Kidney tubule cell (primary cell): ENCODE measurements at regions not wholly inside any gene's neighbourhood (a gene's known extent, or its start where the extent isn't known, plus 50 kb on each side); places are given as distances from the start of the nearest gene placed in this dataset.

ENCODE experiments used
- DNase-seq: peaks from one replicate; pipeline ENCODE4 v3.0.0-alpha.2; 2018; ENCODE audit warnings: low spot score

DNA sequence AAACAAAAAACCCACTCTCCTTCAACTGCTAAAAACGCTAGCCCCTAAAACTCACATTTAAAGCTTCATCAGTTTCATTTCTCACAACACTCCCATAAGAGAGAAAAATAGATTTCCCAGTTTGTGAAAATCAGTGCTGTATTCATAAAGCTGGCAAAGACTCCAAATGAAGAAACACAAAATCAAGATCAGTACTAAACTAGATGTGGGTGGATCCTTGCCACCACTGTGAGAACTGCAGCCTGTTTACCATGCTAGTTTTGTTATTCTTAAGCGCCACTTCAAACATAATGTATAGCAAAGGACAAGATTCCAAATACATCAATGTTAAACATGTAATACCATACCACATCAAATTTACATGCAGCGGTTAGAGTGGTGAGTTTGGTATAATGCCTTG lies 104.5 kb upstream of the CCDC150 start:
- no peak for DNase-seq

DNA sequence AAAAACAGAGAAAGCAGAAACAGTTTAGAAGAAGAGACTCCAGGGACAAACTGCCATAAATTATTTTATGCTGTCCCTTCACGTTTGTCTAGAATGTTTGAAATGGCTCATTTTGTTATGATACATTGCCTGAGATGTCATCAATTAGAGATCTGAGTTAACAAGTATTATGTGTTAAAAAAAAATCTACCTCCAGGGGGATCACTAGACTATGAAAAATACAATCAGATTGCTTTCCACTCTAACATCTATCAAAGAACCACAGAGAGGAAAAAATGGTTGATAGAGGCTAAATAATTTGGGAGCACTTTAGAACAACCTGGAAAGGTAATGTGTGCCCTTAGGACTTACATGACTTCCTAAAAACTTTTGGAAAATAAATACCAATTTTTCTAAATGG lies 103.8 kb upstream of the CCDC150 start:
- no peak for DNase-seq

DNA sequence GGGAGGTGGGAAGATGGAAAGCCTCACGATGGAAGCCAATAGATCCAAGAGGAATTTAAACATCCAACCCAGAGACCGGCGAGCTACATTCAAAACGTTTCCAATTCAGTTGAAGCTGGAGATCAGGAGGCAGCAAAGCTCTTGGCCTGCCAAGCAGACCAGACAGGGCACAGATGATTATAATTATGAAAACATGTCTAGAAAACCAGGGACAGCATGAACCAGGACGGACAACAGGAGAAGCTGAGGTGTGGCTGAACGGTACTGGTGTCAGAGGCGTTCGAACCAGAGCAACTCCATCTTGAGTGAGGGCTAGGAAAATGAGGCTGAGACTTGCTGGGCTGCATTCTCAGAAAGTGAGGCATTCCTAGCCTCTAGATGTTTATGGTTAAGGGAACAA lies 102.2 kb upstream of the CCDC150 start:
- no peak for DNase-seq

DNA sequence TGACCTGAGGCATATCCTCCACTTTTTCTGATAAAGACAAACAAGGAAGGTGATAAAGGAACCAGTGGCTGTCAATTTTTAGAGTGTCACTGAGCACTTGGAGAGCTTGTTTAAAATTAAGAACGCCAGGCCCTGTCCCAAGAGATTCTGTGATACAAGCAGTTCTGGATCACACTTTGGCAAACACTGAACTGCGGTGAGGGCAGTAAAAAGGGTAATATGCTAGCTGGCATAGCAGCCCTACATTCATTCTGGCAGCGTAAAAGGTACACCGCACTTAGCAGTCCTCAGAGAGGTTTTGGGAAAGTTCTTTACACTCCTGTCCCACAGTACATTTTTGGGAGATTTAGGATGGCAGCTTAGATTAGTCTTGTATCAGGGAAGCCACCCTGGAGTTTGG lies 101.3 kb upstream of the CCDC150 start:
- DNase-seq, result no peak

DNA sequence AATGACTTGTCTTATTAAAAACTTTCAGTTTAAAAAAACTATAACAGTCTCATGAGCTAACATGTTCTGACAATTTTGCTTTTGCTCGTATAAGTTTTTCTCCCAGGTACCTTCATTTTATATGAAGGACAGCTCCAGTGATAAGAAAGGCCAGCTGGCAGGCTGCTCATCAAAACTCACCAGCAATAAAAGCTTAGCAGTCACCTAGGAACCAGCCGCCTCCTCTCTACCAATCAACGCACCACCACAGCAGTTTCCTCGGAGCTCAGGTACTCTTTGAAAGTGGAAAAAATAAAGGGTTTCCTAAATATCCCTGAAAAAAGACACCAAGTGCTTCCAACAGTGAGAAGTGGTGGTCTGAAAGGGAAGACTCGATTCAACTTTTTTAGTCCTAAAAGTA lies 100.9 kb upstream of the CCDC150 start:
- DNase-seq, result no peak

DNA sequence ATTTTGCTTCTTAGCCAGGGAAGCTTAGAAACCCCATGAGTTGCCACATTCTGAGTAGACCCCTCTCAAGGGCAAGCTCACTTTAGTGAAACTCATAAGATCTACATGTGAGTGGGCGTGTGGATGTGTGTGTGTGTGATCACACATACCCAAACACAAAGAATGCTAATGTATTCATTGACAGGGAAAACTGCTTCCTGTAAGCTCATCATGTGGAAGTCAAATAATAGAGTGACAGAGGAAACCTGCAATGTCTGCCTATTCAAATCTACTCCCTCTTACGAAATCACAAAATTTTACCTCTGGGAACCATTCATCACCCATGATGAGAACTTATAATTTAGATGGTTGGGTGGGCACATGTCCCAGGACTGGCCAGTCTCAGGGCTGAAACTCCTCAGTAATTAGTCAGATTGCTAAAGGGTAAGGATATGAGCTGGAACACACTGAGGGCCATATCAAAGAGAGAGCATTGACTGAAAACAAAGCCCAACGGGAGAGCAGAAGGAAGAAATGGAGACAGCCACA lies 94.5 kb upstream of the CCDC150 start:
- peak; percentile 5 for DNase-seq

DNA sequence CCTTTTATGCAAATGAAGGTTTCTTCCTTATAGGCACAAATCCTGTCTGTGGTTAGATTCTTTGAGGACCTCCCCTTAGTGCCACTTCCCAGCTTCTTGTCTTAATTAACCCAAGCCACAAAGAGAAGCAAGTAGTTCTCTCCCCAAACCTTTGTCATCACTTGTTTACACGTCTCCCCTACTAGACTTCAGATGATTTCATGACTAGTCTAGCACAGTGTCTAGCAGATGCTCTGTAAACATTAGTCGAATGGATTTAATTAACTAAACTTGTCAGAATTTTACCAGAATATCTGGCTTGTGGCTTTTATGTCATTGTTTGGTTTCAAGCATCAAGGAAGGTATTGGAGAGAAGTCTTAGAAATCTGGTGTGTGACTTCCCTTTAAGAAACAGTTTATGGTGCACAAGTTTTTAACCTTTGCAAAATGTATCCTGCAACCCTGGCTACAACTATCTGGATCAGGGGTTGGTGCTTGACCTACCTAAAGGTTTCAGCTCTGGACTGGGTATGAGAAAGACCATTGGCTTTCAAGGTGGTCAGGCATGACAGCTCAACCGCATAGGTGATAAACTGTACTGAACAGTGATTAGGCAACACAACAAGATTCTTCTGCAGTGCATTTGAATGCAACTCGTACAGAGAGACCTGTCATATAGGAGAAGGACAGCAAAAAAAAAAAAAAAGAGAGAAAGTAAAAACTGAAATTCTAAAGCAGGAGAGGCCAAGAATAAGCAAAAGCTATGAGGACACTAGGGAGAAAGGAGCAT lies 93.2 kb upstream of the CCDC150 start:
- peak; percentile 36 for DNase-seq

DNA sequence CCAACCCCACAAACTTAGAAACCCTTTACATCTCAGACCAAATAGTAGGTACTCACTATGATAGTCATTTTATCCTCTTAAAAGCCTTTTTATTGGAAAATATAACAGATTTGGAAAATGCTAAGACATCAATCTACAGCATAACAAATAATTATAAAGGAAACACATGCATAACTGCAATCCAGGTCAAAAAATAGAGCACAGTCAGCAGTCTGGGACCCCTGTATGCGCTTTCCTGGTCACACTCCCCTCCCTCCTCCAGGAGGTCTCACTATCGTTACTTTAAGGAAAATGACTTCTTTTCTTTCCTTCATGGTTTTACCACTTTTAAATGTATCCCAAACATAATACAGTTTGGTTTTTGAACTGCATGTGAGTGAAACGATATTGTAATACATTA lies 90.5 kb upstream of the CCDC150 start:
- DNase-seq, result no peak

DNA sequence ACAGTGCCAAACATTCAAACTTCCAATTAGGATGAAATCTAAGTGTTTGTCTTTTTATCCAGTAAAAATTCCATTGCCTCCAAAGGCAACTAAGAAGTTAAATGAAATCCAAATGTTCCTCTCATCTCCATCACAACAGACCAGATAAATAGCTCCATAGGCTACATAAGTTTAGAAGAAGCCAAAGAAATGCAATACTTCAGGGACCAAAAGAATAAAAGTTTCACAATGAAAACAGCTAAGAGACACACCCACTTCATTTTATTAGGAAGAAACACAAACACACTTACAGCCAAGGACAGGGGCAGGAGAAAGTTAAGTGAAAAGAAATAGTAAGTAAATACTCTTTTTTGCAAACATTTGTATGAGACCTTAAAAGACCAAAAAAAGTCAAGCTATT lies 88.5 kb upstream of the CCDC150 start:
- no peak for DNase-seq

DNA sequence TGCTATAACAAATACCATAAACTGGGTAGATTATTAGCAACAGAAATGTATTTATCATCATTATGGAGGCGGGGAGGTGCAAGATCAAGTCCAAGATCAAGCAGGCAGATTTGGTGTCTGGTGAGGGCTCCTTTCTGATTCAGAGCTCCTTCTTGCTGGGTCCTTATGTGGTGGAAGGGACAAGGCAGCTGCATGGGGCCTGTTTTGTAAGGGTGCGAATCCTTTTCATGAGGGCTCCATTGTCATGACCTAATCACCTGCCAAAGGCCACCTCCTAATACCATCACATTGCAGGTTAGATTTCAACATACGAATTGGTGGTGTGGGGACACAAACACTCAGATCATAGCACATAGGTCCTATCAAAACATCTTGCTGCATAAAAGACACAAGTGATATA lies 84.4 kb upstream of the CCDC150 start:
- no peak for DNase-seq

DNA sequence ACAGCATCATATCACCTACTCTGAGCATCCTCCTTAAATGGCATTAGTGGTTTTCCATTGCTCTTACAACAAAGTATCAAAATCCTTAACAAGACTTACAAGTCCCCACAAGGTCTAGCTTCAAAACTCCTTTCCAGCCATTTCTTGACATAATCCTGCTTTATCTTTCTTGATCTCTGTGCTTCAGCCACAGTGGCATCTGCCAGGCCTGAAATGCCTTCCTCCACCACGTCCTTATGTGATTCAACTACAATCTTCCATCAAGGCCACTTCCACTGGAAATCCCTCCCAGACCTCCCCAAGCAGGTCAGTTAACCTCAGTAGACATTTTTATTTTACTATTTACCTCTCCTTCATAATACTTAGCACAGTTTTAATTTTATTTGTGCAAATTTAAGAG lies 83.8 kb upstream of the CCDC150 start:
- no peak for DNase-seq

DNA sequence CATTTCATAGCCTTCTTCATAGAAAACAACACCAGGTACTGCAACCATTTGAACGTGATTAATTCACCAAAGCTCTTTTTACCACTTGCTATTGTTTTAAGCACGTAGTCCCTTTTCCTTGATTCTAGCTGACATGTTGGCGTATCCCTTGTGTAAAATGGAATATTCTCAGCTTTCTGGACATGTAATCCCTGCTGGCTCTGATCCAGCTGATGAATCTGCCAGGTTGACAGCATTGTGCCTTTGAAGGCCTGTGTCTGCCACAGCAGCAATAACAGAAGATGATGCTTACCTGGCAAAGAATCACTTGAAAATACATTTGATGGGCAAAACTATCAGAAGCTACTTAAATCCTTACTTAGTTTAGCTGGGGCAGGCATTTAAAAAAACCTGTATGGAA lies 81.0 kb upstream of the CCDC150 start:
- no peak for DNase-seq

DNA sequence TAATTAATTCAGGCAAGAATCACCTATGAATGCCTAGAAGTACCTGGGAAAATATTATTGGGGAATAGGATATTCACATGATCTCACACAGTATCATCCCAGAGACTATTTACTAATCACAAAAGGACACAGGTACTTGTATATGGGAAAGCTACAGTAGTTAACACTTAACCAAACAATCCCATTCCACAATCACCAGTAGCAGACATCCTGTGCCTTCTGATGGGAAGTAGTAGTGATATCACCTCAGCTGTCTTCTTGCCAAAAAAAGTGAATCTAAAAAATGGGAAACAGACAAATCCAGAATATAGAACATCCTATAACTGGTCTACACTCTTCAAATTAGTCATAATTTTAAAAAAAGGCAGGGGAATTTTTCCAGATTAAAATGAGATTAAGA lies 75.6 kb upstream of the CCDC150 start:
- no peak for DNase-seq

DNA sequence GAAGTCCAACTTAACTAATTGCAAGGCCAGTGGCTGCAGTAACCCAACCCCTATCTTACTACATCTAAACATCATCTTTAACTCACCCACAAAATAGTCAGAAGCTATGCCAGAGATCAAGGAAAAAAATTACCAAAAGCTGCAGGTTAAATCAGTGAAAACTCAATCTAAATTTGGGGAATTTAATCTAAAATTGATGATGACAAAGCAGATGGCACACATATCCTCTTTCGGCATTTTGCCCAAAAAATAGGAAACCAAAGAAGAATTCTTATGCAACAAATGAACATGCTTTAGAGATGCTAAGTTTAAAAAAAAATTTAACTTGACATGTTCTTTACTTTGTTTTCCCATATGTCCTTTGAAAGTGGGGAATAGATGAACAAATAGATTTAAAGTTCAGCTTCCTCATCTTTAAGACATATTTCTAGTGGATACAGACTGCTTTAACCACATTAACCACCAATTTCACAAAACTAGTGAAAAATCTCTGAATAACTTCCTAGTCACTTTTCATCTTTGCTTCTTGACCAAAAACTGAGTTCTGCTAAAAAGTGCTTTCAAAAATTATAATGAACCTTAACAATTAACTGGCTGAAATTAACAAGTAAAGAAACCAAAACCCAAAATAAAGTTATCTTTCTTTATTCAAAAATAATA lies 74.3 kb upstream of the CCDC150 start:
- DNase-seq, result no peak

DNA sequence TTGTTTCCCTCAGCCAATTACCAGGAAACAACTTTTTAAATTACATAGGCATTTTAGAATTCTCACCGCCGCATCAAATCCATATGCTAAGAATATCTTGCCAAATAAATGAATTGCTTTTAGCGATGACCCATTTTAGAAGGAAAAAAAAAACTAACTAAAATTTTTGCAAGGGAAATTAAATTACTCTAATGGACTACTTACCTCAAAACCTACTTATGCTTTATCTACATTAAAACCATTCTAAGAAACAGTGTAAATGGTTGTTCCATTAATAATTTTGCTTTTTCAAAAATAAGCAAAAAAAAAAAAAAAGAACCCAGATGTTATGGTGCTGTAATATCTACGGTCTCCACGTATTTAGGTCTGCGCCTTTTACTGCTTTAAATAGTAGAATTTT lies 73.5 kb upstream of the CCDC150 start:
- DNase-seq, result no peak

DNA sequence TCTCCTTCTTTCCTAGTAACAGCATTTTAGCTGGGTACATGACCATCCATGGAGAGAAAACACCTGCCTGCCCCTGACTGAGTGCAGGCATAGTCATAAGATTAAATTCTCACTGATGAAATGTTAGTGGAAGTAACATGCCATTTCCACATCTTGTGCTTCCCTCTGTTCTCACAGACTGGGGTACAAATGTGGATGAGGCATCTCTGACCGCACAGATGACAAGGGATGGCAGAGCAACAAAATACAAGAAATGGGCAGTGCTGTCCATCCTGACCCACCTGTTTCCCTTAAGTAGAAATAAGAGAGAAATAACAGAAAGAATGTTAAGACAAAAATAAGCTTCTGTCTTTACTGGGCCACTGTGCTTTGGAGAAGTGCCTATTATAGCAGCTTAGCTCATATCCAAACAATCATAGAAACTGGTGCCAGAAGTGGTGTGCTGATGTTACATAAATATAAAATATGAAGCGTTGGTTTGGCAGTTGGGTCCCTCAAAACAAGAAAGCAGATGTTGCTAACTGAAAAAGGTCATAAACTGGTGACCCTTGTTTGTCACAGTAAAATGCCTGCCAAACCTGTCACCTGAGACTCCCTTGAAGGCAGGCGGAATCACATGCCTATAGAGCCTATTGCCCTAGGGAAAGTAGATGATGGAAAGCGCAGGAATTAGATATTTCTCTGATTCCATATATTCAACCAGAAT lies 72.4 kb upstream of the CCDC150 start:
- DNase-seq, result no peak

DNA sequence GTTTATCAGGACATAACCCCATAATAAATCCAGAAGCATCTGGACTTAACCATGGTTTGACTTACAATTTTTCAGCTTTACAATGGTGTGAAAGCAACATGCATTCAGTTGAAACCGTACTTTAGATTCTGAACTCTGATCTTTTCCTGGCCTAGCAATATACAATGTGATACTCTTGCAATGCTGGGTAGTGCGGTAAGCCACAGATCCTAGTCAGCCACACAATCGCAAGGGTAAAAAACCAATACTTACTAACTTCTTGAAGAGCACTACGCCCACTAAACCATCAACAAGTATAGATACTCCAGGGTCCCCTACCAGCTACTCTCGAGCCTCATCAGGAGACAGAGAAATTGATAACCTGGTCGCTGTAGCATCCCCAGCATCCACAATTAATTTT lies 71.0 kb upstream of the CCDC150 start:
- no peak for DNase-seq

DNA sequence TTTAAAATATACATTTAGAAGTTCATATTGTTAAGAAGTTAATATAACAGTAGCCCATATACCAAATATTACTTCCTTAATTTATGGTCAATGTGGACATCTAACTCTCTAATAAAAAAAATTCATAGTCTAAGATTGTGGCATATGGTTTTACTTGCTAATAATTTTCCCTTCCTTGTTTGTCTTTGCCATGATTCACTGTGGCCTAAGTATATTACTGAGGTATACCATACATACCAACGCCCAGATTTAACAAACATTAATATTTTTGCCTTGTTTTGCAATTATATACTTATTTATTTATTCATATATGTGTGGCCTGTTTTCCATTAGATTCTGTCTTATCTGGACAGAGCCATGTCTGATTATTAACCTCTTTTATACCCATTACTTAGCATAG lies 54.6 kb upstream of the CCDC150 start:
- DNase-seq, result no peak

DNA sequence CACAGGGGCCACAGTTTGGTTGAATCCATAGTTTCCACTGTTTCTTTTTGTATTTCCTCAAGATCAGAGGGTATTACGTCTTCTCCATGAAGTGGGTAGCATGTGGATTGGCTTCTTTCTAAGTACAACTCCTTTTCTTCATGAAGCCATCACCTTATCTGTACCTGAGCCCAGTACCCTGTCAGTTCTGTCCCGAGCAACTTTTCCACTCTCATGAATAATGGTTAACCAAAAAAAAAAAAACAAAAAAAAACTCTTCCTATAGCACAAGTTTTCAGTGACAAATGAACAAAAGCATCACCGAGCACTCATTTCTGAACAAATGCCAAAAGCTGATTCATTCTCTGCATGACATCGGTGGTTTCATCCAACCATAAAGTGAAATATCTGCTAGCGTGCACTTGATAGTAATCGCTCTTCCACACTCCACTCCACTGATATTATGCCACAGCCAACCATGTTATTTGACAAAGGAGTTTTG lies 53.0 kb upstream of the CCDC150 start:
- peak; percentile 90 for DNase-seq

DNA sequence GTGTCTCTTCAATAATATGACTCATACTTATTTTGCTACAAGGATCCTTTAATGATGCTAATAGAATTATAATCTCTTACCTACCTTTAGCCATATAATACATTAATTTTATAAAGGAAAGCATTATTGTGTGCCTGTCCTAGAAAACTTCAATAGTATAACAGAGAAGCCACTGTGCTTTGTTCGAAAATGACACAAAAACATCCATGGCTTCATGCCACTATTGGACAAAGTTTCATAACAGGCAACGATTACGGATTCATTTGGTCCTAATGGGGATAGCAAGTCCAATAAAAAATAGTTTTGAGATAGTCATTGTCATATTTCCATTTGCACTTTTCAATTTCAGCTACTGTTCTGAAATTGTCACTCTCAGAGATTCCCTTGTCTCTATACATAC lies 52.5 kb upstream of the CCDC150 start:
- DNase-seq, result no peak

DNA sequence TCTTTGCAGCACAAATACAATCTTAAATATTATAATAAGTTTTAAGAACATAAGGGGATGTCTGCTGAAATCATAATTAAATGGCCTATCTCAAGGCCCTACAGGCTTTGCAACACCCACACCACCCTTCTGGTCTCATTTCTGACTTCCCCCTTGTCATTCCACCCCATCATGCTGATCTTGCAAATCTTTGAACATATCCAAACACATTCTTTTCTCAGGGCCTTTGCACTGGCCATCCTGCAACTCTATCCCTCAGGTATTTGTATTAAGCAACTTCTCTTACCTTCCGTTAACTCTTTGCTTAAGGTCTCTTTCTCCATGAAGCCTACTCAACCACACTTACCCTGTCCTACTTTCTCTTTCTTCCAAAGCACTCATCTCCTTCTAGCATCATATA lies 51.8 kb upstream of the CCDC150 start:
- DNase-seq, result no peak

DNA sequence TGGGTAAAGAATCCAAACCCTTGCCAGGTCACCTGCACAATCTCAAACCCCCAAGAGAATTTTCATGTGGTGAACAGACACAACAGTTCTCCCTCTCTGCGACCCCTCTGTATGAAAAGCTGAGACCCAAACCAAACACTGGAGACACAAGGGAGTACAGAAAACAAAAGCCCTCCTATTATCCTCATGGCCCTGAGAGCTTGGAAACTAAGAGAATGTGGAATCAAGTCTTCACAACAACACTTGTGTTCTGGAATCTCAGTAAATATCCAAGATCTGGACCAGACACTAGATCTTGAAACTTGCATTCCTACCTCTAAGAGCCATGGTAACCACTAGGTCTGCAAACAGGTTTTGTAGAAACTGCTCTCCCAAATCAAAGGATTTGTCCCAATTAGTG lies 50.1 kb upstream of the CCDC150 start:
- no peak for DNase-seq
